SH-SY5Y (cell line): ENCODE measurements at regions not wholly inside any gene's neighbourhood (a gene's known extent, or its start where the extent isn't known, plus 50 kb on each side); places are given as distances from the start of the nearest gene placed in this dataset.

Experiments
- GATA2 ChIP-seq: IDR thresholded peaks from 2 replicates; pipeline ENCODE4 v1.6.1; 2011; ENCODE audit warnings: mild to moderate bottlenecking, low read depth, low read length
- GATA3 ChIP-seq: IDR thresholded peaks from 2 replicates; pipeline ENCODE4 v1.6.1; 2011; ENCODE audit warnings: low read depth, mild to moderate bottlenecking, low read length, moderate library complexity

DNA sequence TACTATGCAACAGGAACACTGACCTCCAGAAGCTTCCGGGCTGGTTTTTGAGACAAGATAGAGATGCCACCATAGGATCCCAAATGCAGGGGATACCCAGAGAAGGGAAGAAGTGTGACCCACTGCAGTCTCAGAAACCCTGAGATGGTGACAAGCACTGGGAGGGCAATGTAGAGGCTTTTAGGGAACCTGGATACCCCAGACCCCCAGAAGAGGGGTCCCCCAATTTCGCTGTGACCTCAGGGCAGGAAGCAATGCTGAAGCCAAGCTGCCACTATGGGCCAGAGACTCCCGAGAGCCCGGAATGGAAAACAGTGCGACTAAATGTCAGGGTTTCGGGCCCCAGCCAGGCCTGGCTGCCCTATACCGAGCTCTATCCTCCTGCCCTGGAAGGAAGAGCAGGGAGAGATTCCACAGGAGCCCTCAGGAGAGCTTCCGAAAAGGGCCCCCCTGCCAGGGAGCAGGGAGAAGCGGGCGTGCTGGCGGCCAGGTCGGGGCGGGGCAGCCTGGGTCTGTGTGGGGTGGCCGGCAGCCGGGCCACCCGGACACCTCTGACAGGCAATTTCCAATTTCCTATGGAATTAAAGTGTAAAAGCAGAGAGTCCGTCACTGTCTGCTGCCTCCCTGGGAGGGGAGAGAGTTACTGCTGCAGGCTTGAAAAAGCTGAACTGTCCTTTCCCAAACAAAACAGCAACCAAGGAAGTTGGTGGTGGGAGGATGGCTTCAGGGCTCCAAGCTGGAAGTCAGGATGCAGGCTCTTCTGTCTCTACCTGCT lies 154.2 kb downstream of the FGF18 start:
- TF ChIP-seq GATA2 (no peak), GATA3 (no peak)
